ENCODE measurements at regions not wholly inside any gene's neighbourhood (a gene's known extent, or its start where the extent isn't known, plus 50 kb on each side); places are given as distances from the start of the nearest gene placed in this dataset.

DNA sequence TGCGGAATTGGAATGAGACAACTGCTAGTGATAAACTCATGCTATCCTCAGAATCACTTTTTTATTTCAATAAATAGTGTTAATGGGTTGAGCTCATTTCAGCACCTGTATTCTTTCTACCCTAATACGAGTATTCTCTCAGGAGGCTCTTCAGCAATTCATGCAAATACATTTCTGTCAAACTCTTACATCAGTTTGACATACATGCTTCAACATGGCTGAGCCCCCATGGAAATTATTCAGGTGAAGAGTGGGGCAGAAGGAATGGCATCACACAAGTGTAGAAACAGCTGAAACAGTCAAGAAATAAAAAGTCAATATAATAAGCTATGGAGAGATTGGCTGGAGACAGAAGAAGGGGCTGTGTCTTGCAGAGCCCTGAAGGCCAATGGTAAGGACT, 77.8 kb upstream of the SNX19 start:
- no peaks in the 10 kb centered on the region for H3K9me3 ChIP-seq (ENCODE audit: low read depth)
- no peak overlapping the region for H3K4me2 ChIP-seq
- peaks cover 6% of the 10 kb centered on the region for H3K27me3 ChIP-seq
- H3K79me2 ChIP-seq, result no peaks in the 10 kb centered on the region
- H3K36me3 ChIP-seq (replicated peaks; ENCODE audit: insufficient read depth, low read depth), result no peaks in the 10 kb centered on the region
- TF ChIP-seq EZH2 (IDR thresholded peaks at IDR 0.05; ENCODE audit: borderline replicate concordance) (no peak), EZH2phosphoT487 (IDR thresholded peaks at IDR 0.05; ENCODE audit: low read depth, severe bottlenecking, unreplicated experiment) (no peak)
- TF ChIP-seq, protein P1, sequence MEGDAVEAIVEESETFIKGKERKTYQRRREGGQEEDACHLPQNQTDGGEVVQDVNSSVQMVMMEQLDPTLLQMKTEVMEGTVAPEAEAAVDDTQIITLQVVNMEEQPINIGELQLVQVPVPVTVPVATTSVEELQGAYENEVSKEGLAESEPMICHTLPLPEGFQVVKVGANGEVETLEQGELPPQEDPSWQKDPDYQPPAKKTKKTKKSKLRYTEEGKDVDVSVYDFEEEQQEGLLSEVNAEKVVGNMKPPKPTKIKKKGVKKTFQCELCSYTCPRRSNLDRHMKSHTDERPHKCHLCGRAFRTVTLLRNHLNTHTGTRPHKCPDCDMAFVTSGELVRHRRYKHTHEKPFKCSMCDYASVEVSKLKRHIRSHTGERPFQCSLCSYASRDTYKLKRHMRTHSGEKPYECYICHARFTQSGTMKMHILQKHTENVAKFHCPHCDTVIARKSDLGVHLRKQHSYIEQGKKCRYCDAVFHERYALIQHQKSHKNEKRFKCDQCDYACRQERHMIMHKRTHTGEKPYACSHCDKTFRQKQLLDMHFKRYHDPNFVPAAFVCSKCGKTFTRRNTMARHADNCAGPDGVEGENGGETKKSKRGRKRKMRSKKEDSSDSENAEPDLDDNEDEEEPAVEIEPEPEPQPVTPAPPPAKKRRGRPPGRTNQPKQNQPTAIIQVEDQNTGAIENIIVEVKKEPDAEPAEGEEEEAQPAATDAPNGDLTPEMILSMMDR (IDR thresholded peaks at IDR 0.05; ENCODE audit: poor library complexity), result no peak
- no peak overlapping the region for H3K4me3 ChIP-seq
- H3K27ac ChIP-seq, result no peak overlapping the region
- WGBS (ENCODE audit: low lambda C conversion rate, missing lambda C conversion rate), result 90% methylated on average over 2 of the region's 2 CpGs
- H3K4me1 ChIP-seq (ENCODE audit: insufficient read depth), result no peaks in the 10 kb centered on the region
- H3K9me2 ChIP-seq (replicated peaks; ENCODE audit: insufficient read depth), result no peaks in the 10 kb centered on the region
- no peak overlapping the region for H2AFZ ChIP-seq
- H4K20me1 ChIP-seq (ENCODE audit: insufficient read depth, poor library complexity, severe bottlenecking), result no peaks in the 10 kb centered on the region
- no peak for DNase-seq (ENCODE audit: low spot score)

DNA sequence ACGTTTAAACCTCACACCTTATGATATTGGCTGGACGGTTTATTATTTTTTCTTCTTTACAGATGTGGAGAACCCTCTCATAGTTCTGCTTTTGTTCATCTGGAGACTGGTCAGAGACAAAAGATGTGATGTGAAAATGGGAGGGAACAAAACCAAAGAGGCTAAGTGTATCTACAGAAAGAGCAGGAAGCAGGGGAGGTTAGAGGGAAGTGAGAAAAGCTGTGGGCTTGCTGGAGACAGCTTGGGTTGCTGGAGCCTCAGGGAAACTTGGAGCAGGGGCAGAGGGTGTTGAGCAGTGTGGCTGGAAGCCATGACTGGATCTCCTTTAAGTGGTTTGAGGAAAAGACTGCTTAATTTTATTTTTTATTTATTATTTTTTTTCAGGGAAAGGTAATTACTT, 79.0 kb upstream of the SNX19 start:
- H3K9me3 ChIP-seq (ENCODE audit: low read depth), result no peaks in the 10 kb centered on the region
- H3K36me3 ChIP-seq (replicated peaks; ENCODE audit: insufficient read depth, low read depth), result no peaks in the 10 kb centered on the region
- H3K79me2 ChIP-seq, result no peaks in the 10 kb centered on the region
- no peaks in the 10 kb centered on the region for H3K9me2 ChIP-seq (replicated peaks; ENCODE audit: insufficient read depth)
- no peaks in the 10 kb centered on the region for H4K20me1 ChIP-seq (ENCODE audit: insufficient read depth, poor library complexity, severe bottlenecking)
- H3K27ac ChIP-seq, result no peak overlapping the region
- no peak overlapping the region for H3K4me2 ChIP-seq
- no peak overlapping the region for H3K4me3 ChIP-seq
- DNase-seq (ENCODE audit: low spot score), result no peak
- WGBS (ENCODE audit: low lambda C conversion rate, missing lambda C conversion rate), result 69% methylated on average over 2 of the region's 2 CpGs
- TF ChIP-seq EZH2phosphoT487 (IDR thresholded peaks at IDR 0.05; ENCODE audit: low read depth, severe bottlenecking, unreplicated experiment) (no peak), EZH2 (IDR thresholded peaks at IDR 0.05; ENCODE audit: borderline replicate concordance) (no peak)
- TF ChIP-seq, protein P1 (IDR thresholded peaks at IDR 0.05; ENCODE audit: poor library complexity), result no peak
- peaks cover 3% of the 10 kb centered on the region for H3K4me1 ChIP-seq (ENCODE audit: insufficient read depth)
- H3K27me3 ChIP-seq, result peaks cover 6% of the 10 kb centered on the region
- H2AFZ ChIP-seq, result no peak overlapping the region

DNA sequence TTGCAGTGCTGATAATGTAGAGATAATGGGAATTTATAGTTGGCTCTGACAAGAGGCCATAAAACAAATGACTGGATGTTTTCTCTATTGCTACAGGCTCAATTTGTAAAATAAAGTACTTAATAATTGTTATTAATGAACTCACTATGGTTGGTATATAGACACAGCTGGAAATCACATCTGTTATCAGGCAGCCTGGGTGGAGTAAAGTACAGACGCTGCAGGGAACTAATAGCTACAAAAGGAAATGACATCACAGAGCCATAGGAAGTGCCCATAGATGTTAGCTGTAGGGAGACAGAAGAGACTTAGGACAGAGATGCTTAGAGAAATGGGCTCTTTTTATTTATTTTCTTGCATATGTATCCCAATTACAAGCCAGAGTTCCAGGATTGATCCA, 81.0 kb upstream of the SNX19 start:
- Histone ChIP-seq H3K4me2 (no peak overlapping the region), H3K4me3 (no peak overlapping the region), H3K9me2 (replicated peaks; ENCODE audit: insufficient read depth) (no peaks in the 10 kb centered on the region), H3K4me1 (ENCODE audit: insufficient read depth) (peaks cover 10% of the 10 kb centered on the region), H3K27me3 (peaks cover 6% of the 10 kb centered on the region), H3K79me2 (no peaks in the 10 kb centered on the region), H3K9me3 (ENCODE audit: low read depth) (no peaks in the 10 kb centered on the region), H2AFZ (no peak overlapping the region), H3K27ac (no peak overlapping the region), H4K20me1 (ENCODE audit: insufficient read depth, poor library complexity, severe bottlenecking) (no peaks in the 10 kb centered on the region), H3K36me3 (replicated peaks; ENCODE audit: insufficient read depth, low read depth) (no peaks in the 10 kb centered on the region)
- no peak for TF ChIP-seq EZH2phosphoT487 (IDR thresholded peaks at IDR 0.05; ENCODE audit: low read depth, severe bottlenecking, unreplicated experiment)
- TF ChIP-seq, protein P1 (IDR thresholded peaks at IDR 0.05; ENCODE audit: poor library complexity), result no peak
- TF ChIP-seq EZH2 (IDR thresholded peaks at IDR 0.05; ENCODE audit: borderline replicate concordance), result no peak
- 50% methylated on average over 1 of the region's 1 CpG for WGBS (ENCODE audit: low lambda C conversion rate, missing lambda C conversion rate)
- no peak for DNase-seq (ENCODE audit: low spot score)

DNA sequence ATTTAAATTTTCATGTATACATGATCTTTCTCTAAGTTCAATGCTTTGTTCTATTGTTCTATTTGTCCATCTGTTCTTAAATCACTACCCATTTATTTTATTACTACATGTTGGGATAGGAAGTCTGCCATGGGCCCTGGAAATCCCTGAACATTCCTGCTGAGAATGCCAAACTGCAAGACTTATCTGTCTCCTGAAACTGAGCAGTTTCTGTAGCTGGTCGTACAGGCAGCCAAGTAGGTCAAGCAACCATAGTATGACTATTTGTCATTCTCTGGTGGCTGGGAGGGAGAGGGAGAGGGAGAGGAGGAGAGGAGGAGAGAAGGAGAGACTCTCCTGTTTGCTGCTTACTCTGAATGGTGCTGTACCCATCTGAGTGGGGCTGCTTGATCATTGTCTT, 82.8 kb upstream of the SNX19 start:
- H3K9me2 ChIP-seq (replicated peaks; ENCODE audit: insufficient read depth), result no peaks in the 10 kb centered on the region
- no peak overlapping the region for H3K27ac ChIP-seq
- TF ChIP-seq EZH2phosphoT487 (IDR thresholded peaks at IDR 0.05; ENCODE audit: low read depth, severe bottlenecking, unreplicated experiment), result no peak
- TF ChIP-seq EZH2 (IDR thresholded peaks at IDR 0.05; ENCODE audit: borderline replicate concordance), result no peak
- TF ChIP-seq, protein P1 (IDR thresholded peaks at IDR 0.05; ENCODE audit: poor library complexity), result no peak
- WGBS (ENCODE audit: low lambda C conversion rate, missing lambda C conversion rate), result 48% methylated on average over 1 of the region's 1 CpG
- H3K79me2 ChIP-seq, result no peaks in the 10 kb centered on the region
- H3K27me3 ChIP-seq, result peaks cover 3% of the 10 kb centered on the region
- no peak overlapping the region for H3K4me3 ChIP-seq
- H3K4me1 ChIP-seq (ENCODE audit: insufficient read depth), result peaks cover 10% of the 10 kb centered on the region
- no peaks in the 10 kb centered on the region for H3K9me3 ChIP-seq (ENCODE audit: low read depth)
- no peak for DNase-seq (ENCODE audit: low spot score)
- no peaks in the 10 kb centered on the region for H4K20me1 ChIP-seq (ENCODE audit: insufficient read depth, poor library complexity, severe bottlenecking)
- H3K4me2 ChIP-seq, result no peak overlapping the region
- H2AFZ ChIP-seq, result no peak overlapping the region
- H3K36me3 ChIP-seq (replicated peaks; ENCODE audit: insufficient read depth, low read depth), result no peaks in the 10 kb centered on the region

Measured in hepatocyte (in vitro differentiated cells).